ENCODE measurements at regions not wholly inside any gene's neighbourhood (a gene's known extent, or its start where the extent isn't known, plus 50 kb on each side); places are given as distances from the start of the nearest gene placed in this dataset.

DNA sequence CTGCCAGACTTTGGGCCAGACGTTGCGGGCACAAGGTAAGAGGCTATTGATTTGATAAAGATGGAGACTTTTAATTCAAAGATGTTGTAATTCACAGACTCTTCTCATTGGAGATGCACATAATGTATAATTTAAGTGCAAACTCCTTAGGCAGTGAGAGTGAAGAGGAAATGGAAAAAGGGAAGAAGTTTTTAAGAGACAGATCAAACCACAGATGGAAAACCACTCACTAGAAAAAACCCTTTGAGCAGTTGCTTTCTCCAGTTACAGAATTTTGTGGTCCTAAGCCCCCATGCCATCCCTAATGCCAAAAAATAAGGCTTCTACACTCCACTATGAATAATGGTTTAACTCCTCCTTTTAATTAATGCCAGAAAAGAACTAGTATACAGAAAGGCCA is 977.1 kb upstream of the PRKX start:
- TF ChIP-seq, protein P1, sequence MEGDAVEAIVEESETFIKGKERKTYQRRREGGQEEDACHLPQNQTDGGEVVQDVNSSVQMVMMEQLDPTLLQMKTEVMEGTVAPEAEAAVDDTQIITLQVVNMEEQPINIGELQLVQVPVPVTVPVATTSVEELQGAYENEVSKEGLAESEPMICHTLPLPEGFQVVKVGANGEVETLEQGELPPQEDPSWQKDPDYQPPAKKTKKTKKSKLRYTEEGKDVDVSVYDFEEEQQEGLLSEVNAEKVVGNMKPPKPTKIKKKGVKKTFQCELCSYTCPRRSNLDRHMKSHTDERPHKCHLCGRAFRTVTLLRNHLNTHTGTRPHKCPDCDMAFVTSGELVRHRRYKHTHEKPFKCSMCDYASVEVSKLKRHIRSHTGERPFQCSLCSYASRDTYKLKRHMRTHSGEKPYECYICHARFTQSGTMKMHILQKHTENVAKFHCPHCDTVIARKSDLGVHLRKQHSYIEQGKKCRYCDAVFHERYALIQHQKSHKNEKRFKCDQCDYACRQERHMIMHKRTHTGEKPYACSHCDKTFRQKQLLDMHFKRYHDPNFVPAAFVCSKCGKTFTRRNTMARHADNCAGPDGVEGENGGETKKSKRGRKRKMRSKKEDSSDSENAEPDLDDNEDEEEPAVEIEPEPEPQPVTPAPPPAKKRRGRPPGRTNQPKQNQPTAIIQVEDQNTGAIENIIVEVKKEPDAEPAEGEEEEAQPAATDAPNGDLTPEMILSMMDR (IDR thresholded peaks at IDR 0.05): no peak
- no peak for TF ChIP-seq POLR2A (IDR thresholded peaks at IDR 0.05)
